Skeletal muscle tissue (tissue), 3 donors: ENCODE measurements at regions not wholly inside any gene's neighbourhood (a gene's known extent, or its start where the extent isn't known, plus 50 kb on each side); places are given as distances from the start of the nearest gene placed in this dataset.

Experiments used
- H3K27ac ChIP-seq: one replicate; pipeline ENCODE4 v1.7.0; 2013; ENCODE audit warnings: mild to moderate bottlenecking, low read depth, low read length, inconsistent platforms
- H3K27me3 ChIP-seq, 3 donors: one replicate each; pipeline ENCODE4 v1.7.0; 2013; ENCODE audit warnings: low read length in 3 of 3; ENCODE audit not compliant: control insufficient read depth in 3 of 3, insufficient read depth in 3 of 3
- H3K36me3 ChIP-seq, 3 donors: one replicate each; pipeline ENCODE4 v1.7.0; 2013; ENCODE audit warnings: low read length in 3 of 3; ENCODE audit not compliant: control insufficient read depth in 3 of 3, insufficient read depth in 3 of 3
- H3K4me1 ChIP-seq, 3 donors: one replicate each; pipeline ENCODE4 v1.7.0; 2013; ENCODE audit warnings: low read length in 3 of 3, mild to moderate bottlenecking in 3 of 3; ENCODE audit not compliant: control insufficient read depth in 3 of 3, insufficient read depth in 3 of 3
- H3K4me3 ChIP-seq, 3 donors: one replicate each; pipeline ENCODE4 v1.7.0; 2013; ENCODE audit warnings: low read length in 3 of 3
- H3K9ac ChIP-seq, 3 donors: one replicate each; pipeline ENCODE4 v1.7.0; 2013; ENCODE audit warnings: low read length in 3 of 3, mild to moderate bottlenecking in 3 of 3, moderate library complexity in 2 of 3, low read depth in 1 of 3
- H3K9me3 ChIP-seq, 3 donors: one replicate each; pipeline ENCODE4 v1.7.0; 2013; ENCODE audit warnings: low read length in 3 of 3; ENCODE audit not compliant: control insufficient read depth in 3 of 3
- donor health status: Osteomylitis.

GRCh38 chr3:99482191-99482590 lies 156.2 kb upstream of the COL8A1 start:
- H3K27me3 ChIP-seq, result no peaks in the 10 kb centered on the region
- H3K4me1 ChIP-seq, result no peaks in the 10 kb centered on the region
- H3K9ac ChIP-seq, result no peak overlapping the region
- no peaks in the 10 kb centered on the region for H3K36me3 ChIP-seq
- no peak overlapping the region for H3K27ac ChIP-seq
- H3K4me3 ChIP-seq, result no peak overlapping the region
- peaks cover 0 to 3% (median 2%) of the 10 kb centered on the region in 3 donors for H3K9me3 ChIP-seq

DNA sequence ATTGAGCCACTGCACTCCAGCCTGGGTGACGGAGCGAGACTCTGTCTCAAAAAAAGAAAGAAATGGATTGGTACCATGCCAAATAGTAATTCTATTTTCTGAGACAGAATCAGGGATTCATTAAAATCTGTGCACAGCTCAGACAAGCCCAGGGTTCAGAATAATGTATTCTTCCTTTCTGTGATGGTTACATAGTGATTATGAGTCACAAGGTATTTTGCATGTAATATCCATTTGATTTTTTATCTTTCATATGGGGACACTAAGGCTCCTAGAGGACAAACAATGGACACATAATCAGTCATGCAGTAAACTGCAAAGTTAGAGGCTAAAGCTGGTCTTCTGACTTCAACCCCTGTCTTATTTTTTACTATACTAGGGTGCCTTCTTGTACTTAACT lies 156.8 kb upstream of the COL8A1 start:
- Histone ChIP-seq H3K9ac (no peak overlapping the region), H3K36me3 (no peaks in the 10 kb centered on the region), H3K4me3 (no peak overlapping the region), H3K27me3 (no peaks in the 10 kb centered on the region), H3K4me1 (no peaks in the 10 kb centered on the region), H3K27ac (no peak overlapping the region), H3K9me3 (peaks cover 0 to 3% (median 0%) of the 10 kb centered on the region in 3 donors)

DNA sequence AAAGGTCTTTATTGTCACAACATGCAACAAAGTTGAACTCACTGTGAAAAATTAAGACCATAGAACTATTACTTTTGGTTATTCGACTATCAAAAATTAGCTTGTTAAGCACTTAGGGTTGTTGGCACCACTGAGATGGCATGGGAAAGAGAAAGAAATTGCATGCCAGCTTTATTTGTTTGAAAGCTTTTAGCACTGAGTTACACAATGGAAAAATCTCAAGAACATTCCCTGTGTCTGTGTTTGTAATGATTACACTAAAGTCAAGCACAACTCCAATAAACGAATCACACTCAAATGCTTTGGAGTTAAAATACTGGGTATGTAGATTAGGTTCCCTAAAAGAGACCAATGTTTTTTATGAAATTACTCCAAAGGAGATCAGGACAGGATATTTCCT lies 158.6 kb upstream of the COL8A1 start:
- Histone ChIP-seq H3K9me3 (peaks cover 0 to 3% (median 0%) of the 10 kb centered on the region in 3 donors), H3K4me1 (no peaks in the 10 kb centered on the region), H3K4me3 (no peak overlapping the region), H3K9ac (no peak overlapping the region), H3K27me3 (no peaks in the 10 kb centered on the region), H3K36me3 (no peaks in the 10 kb centered on the region), H3K27ac (no peak overlapping the region)

GRCh38 chr3:99477650-99478049 lies 160.7 kb upstream of the COL8A1 start:
- Histone ChIP-seq H3K9ac (no peak overlapping the region), H3K4me3 (no peak overlapping the region), H3K36me3 (no peaks in the 10 kb centered on the region), H3K4me1 (peaks cover 0 to 3% (median 0%) of the 10 kb centered on the region in 3 donors), H3K9me3 (peaks cover 0 to 3% (median 0%) of the 10 kb centered on the region in 3 donors), H3K27ac (no peak overlapping the region), H3K27me3 (no peaks in the 10 kb centered on the region)

DNA sequence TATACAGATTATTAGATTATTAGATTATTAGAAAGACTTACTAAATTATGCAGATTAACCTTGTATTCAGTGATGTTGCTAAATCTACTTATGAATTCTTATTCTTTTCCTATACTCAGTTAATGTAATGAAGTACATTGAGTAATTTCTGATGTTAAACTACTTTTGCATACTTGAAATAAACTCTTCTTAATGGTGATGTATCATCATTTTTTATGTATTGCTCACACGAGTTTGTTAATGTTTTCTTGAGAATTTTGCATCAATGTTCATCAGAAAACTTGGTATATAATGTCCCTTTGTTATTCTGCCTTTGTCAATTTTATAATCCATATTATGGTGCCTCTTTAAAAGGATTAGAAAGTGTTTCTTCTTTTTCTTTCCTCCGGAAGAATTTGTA lies 163.2 kb upstream of the COL8A1 start:
- Histone ChIP-seq H3K4me3 (no peak overlapping the region), H3K27ac (no peak overlapping the region), H3K9ac (no peak overlapping the region)

DNA sequence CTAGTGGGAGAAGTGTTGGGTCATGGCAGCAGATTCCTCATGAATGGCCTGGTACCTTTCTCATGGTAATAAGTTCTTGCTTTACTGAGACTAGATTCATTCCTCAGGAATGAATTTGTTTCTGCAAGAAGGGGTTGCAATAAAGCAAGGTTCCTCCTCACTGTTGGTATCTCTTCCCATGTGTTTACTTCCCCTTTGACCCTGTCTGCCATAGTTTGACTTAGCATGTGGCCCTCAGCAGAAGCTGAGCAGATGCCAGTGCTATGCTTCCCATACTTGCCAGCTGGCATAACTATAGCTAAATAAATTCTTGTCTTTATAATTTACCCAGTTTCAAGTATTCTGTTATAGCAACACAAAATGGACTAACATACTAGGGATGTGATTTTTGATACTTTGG lies 163.6 kb upstream of the COL8A1 start:
- Histone ChIP-seq H3K4me1 (peaks cover 0 to 3% (median 0%) of the 10 kb centered on the region in 3 donors), H3K27ac (no peak overlapping the region), H3K9me3 (peaks cover 0 to 3% (median 0%) of the 10 kb centered on the region in 3 donors), H3K36me3 (no peaks in the 10 kb centered on the region), H3K4me3 (no peak overlapping the region), H3K27me3 (no peaks in the 10 kb centered on the region), H3K9ac (no peak overlapping the region)

More for the DNA sequence above, 163.2 kb upstream of the COL8A1 start:
- Histone ChIP-seq H3K4me1 (peaks cover 0 to 3% (median 0%) of the 10 kb centered on the region in 3 donors), H3K36me3 (no peaks in the 10 kb centered on the region), H3K9me3 (peaks cover 0 to 3% (median 0%) of the 10 kb centered on the region in 3 donors), H3K27me3 (no peaks in the 10 kb centered on the region)

DNA sequence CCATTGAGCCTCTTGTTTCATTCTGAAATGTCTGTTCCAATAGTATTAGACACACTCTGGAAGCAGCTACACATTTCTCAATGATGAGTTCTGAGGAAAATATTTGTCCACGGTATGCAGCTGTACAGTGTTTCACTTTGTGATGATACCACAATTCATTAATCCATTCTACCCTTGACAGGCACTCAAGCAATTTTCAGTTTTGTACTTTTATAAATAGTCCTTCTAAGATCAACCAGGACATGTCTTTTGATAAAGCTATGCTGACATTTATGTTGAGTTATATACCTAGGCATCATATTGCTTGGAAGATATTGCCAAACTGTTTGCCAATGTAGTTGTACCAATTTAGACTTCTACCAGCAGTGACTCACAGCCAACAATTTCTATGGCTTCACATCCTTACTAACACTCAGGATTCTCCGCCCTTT lies 165.1 kb upstream of the COL8A1 start:
- no peak overlapping the region for H3K4me3 ChIP-seq
- no peaks in the 10 kb centered on the region for H3K27me3 ChIP-seq
- no peak overlapping the region for H3K9ac ChIP-seq
- no peak overlapping the region for H3K27ac ChIP-seq
- peaks cover 0 to 2% (median 0%) of the 10 kb centered on the region in 3 donors for H3K9me3 ChIP-seq
- H3K4me1 ChIP-seq, result peaks cover 0 to 3% (median 0%) of the 10 kb centered on the region in 3 donors
- H3K36me3 ChIP-seq, result no peaks in the 10 kb centered on the region

GRCh38 chr3:99472385-99472784 lies 166.0 kb upstream of the COL8A1 start:
- H3K27ac ChIP-seq, result no peak overlapping the region
- H3K4me1 ChIP-seq, result peaks cover 0 to 3% (median 0%) of the 10 kb centered on the region in 3 donors
- H3K36me3 ChIP-seq, result no peaks in the 10 kb centered on the region
- no peak overlapping the region for H3K9ac ChIP-seq
- H3K27me3 ChIP-seq, result no peaks in the 10 kb centered on the region
- no peaks in the 10 kb centered on the region for H3K9me3 ChIP-seq
- no peak overlapping the region for H3K4me3 ChIP-seq

GRCh38 chr3:99471353-99472323 lies 166.8 kb upstream of the COL8A1 start:
- Histone ChIP-seq H3K27ac (no peak overlapping the region), H3K4me3 (peak overlapping the region in 1 of 3 donors; percentile 15)

DNA sequence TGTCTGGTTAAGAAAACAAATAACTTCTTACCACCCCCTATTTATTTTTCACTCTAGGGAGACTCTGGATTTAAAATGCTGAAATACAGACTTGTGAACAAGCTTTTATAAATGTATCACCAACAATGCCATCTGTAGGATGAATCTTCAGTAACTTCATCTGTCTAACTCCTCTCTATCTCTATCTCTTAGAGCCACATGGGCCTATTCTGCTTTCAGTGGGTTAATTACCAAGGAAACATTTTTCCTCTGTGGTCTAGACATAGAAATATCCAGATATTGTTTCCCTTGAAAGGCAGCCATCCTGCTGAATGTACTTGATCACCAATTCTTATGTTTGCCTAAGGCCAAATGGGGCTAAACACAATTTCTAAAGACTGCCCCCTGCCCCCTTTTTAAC lies 167.6 kb upstream of the COL8A1 start:
- H3K4me3 ChIP-seq, result no peak overlapping the region
- no peaks in the 10 kb centered on the region for H3K9me3 ChIP-seq
- no peak overlapping the region for H3K9ac ChIP-seq
- peaks cover 0 to 3% (median 0%) of the 10 kb centered on the region in 3 donors for H3K4me1 ChIP-seq
- no peak overlapping the region for H3K27ac ChIP-seq
- H3K27me3 ChIP-seq, result no peaks in the 10 kb centered on the region
- no peaks in the 10 kb centered on the region for H3K36me3 ChIP-seq

More at GRCh38 chr3:99471353-99472323, 166.8 kb upstream of the COL8A1 start:
- no peaks in the 10 kb centered on the region for H3K27me3 ChIP-seq
- no peak overlapping the region for H3K9ac ChIP-seq
- no peaks in the 10 kb centered on the region for H3K36me3 ChIP-seq
- H3K4me1 ChIP-seq, result peaks cover 0 to 3% (median 0%) of the 10 kb centered on the region in 3 donors
- H3K9me3 ChIP-seq, result no peaks in the 10 kb centered on the region
